Dendritic cell treated with granulocyte-macrophage colony-stimulating factor and Interleukin-4, amounts not matched to agents 40 ng/mL and 50 ng/mL, for 4 days (primary cell): ENCODE measurements at regions not wholly inside any gene's neighbourhood (a gene's known extent, or its start where the extent isn't known, plus 50 kb on each side); places are given as distances from the start of the nearest gene placed in this dataset.

Experiments
- H3K27ac Mint-ChIP-seq: one replicate; pipeline ENCODE4 v1.8.0; 2022; ENCODE audit warnings: mild to moderate bottlenecking, mixed read lengths
- H3K27me3 Mint-ChIP-seq: one replicate; pipeline ENCODE4 v1.8.0; 2022; ENCODE audit warnings: mild to moderate bottlenecking, mixed read lengths
- H3K36me3 Mint-ChIP-seq: one replicate; pipeline ENCODE4 v1.8.0; 2022; ENCODE audit warnings: low read depth, mixed read lengths
- H3K4me1 Mint-ChIP-seq: one replicate; pipeline ENCODE4 v1.8.0; 2022; ENCODE audit warnings: low read depth, mixed read lengths
- H3K4me3 Mint-ChIP-seq: one replicate; pipeline ENCODE4 v1.8.0; 2022; ENCODE audit warnings: mild to moderate bottlenecking, moderate library complexity, mixed read lengths
- H3K9me3 Mint-ChIP-seq: one replicate; pipeline ENCODE4 v1.8.0; 2022; ENCODE audit warnings: mixed read lengths
- intact Hi-C: fragments of 100-400 bp; cut with micrococcal nuclease; formaldehyde crosslinking; loops from one replicate; pipeline ENCODE4 v1.15.0; 2022

- Mint-ChIP-seq H3K36me3 (no peaks in the 10 kb centered on the region), H3K4me1 (no peaks in the 10 kb centered on the region), H3K4me3 (no peak overlapping the region), H3K27me3 (no peaks in the 10 kb centered on the region), H3K9me3 (no peaks in the 10 kb centered on the region), H3K27ac (no peak overlapping the region)
- intact Hi-C loops: no loop called here
Measured at GRCh38 chr12:58295268-58295667, 353.9 kb downstream of the ATP23 start.

DNA sequence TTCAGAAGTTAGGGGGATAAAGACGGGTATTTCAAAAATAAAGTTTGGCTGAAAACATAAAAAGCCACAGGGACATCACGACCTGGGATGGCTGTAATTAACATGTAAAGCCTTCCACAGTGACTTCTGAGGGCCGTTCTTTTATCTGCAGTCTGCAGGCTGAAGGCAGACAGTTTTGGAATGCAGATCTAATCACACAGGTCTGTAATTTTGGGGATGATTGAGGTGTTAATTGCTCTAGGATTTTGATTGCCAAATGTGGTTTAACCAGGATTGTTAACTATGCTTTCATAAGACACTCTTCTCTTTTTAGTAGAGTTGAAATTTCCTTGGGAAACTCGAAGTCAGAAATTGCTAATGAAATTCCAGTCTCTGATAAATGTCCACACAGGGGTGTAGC is 355.5 kb downstream of the ATP23 start:
- no peak overlapping the region for H3K27ac Mint-ChIP-seq
- H3K4me3 Mint-ChIP-seq: no peak overlapping the region
- intact Hi-C loops: no loop called here
- H3K36me3 Mint-ChIP-seq: no peaks in the 10 kb centered on the region
- no peaks in the 10 kb centered on the region for H3K27me3 Mint-ChIP-seq
- no peaks in the 10 kb centered on the region for H3K4me1 Mint-ChIP-seq
- H3K9me3 Mint-ChIP-seq: no peaks in the 10 kb centered on the region

- H3K27me3 Mint-ChIP-seq: no peaks in the 10 kb centered on the region
- intact Hi-C loops: no loop called here
- no peaks in the 10 kb centered on the region for H3K36me3 Mint-ChIP-seq
- H3K27ac Mint-ChIP-seq: no peak overlapping the region
- H3K4me3 Mint-ChIP-seq: no peak overlapping the region
- no peaks in the 10 kb centered on the region for H3K9me3 Mint-ChIP-seq
- H3K4me1 Mint-ChIP-seq: no peaks in the 10 kb centered on the region
Measured at GRCh38 chr12:58298803-58299202, 357.4 kb downstream of the ATP23 start.

GRCh38 chr12:58299371-58299770 is 358.0 kb downstream of the ATP23 start:
- Mint-ChIP-seq H3K36me3 (no peaks in the 10 kb centered on the region), H3K27ac (no peak overlapping the region), H3K27me3 (no peaks in the 10 kb centered on the region), H3K9me3 (no peaks in the 10 kb centered on the region), H3K4me1 (no peaks in the 10 kb centered on the region), H3K4me3 (no peak overlapping the region)
- intact Hi-C loops: no loop called here

GRCh38 chr12:58301038-58301729 is 359.8 kb downstream of the ATP23 start:
- Mint-ChIP-seq H3K4me1 (no peaks in the 10 kb centered on the region), H3K27ac (no peak overlapping the region), H3K9me3 (no peaks in the 10 kb centered on the region), H3K36me3 (no peaks in the 10 kb centered on the region), H3K4me3 (no peak overlapping the region), H3K27me3 (no peaks in the 10 kb centered on the region)
- intact Hi-C loops: no loop called here

DNA sequence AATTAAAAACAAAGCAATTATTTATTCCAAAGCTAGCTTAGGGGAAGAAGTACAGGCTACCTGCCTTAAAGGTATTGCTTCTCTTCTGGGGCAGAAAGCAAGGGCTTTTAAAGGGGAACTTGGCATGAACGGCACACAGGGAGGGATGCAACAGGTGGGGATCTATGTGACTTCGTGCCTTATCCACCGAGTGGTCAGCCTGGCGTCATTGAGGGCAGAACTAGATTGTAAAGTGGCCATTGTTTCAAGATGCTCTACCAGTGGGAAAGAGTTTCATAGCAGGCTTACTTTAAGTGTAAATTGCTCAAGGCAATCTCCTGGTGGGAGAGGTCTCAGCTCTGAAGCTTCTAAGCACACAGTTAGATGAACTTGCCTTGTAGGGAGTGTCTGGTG is 360.4 kb downstream of the ATP23 start:
- intact Hi-C loops: no loop called here
- no peak overlapping the region for H3K4me3 Mint-ChIP-seq
- H3K9me3 Mint-ChIP-seq: no peaks in the 10 kb centered on the region
- no peaks in the 10 kb centered on the region for H3K27me3 Mint-ChIP-seq
- no peaks in the 10 kb centered on the region for H3K36me3 Mint-ChIP-seq
- H3K4me1 Mint-ChIP-seq: no peaks in the 10 kb centered on the region
- no peak overlapping the region for H3K27ac Mint-ChIP-seq

- H3K4me1 Mint-ChIP-seq: no peaks in the 10 kb centered on the region
- H3K27me3 Mint-ChIP-seq: no peaks in the 10 kb centered on the region
- no peaks in the 10 kb centered on the region for H3K36me3 Mint-ChIP-seq
- intact Hi-C loops: no loop called here
- no peaks in the 10 kb centered on the region for H3K9me3 Mint-ChIP-seq
- no peak overlapping the region for H3K4me3 Mint-ChIP-seq
- no peak overlapping the region for H3K27ac Mint-ChIP-seq
Measured at GRCh38 chr12:58302487-58303011, 361.2 kb downstream of the ATP23 start.

GRCh38 chr12:58306266-58307000 is 365.1 kb downstream of the ATP23 start:
- H3K27me3 Mint-ChIP-seq: no peaks in the 10 kb centered on the region
- H3K9me3 Mint-ChIP-seq: peaks cover under 1% of the 10 kb centered on the region
- intact Hi-C loops: no loop called here
- no peaks in the 10 kb centered on the region for H3K4me1 Mint-ChIP-seq
- H3K27ac Mint-ChIP-seq: no peak overlapping the region
- no peak overlapping the region for H3K4me3 Mint-ChIP-seq
- H3K36me3 Mint-ChIP-seq: no peaks in the 10 kb centered on the region

DNA sequence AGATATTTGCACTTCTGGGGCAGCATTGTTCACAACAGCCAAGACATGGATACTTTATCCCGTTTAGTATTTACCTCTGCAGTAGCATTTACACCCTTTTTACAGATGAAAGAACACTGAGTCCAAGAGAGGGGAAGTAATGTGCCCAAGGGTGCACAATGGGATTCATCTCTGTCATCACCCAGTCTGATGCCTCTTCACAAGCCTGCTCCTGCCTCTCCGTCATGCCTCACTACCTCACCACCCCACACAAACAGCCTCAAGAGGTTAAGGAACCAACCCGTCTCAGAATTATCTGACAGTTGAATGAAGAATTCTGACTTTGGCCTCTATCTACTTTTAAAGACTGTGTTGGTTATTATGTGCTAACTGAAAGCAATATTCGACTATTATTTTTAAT is 368.4 kb downstream of the ATP23 start:
- Mint-ChIP-seq H3K4me3 (no peak overlapping the region), H3K27me3 (no peaks in the 10 kb centered on the region), H3K9me3 (peaks cover 8% of the 10 kb centered on the region), H3K27ac (no peak overlapping the region), H3K4me1 (no peaks in the 10 kb centered on the region), H3K36me3 (no peaks in the 10 kb centered on the region)
- intact Hi-C loops: no loop called here

DNA sequence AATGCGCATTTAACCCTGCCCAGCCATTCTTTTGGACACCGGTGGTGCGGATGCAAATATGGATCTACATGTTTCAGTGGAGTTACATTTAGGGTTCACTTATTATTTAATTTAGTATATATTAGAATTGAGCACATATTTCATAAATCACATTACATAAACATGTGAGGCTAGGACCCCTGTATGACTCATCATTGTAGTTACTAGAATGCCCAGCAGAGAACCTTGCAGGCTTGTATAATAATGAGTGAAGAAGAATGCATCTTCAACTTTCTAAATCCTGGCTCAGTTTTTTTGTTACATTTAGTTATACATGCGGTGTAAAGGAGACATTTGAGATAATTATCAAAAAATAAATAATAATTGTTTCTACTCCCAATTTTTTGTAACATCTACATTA is 369.0 kb downstream of the ATP23 start:
- no peaks in the 10 kb centered on the region for H3K27me3 Mint-ChIP-seq
- peaks cover 8% of the 10 kb centered on the region for H3K9me3 Mint-ChIP-seq
- H3K36me3 Mint-ChIP-seq: no peaks in the 10 kb centered on the region
- H3K4me3 Mint-ChIP-seq: no peak overlapping the region
- intact Hi-C loops: no loop called here
- no peak overlapping the region for H3K27ac Mint-ChIP-seq
- H3K4me1 Mint-ChIP-seq: no peaks in the 10 kb centered on the region

DNA sequence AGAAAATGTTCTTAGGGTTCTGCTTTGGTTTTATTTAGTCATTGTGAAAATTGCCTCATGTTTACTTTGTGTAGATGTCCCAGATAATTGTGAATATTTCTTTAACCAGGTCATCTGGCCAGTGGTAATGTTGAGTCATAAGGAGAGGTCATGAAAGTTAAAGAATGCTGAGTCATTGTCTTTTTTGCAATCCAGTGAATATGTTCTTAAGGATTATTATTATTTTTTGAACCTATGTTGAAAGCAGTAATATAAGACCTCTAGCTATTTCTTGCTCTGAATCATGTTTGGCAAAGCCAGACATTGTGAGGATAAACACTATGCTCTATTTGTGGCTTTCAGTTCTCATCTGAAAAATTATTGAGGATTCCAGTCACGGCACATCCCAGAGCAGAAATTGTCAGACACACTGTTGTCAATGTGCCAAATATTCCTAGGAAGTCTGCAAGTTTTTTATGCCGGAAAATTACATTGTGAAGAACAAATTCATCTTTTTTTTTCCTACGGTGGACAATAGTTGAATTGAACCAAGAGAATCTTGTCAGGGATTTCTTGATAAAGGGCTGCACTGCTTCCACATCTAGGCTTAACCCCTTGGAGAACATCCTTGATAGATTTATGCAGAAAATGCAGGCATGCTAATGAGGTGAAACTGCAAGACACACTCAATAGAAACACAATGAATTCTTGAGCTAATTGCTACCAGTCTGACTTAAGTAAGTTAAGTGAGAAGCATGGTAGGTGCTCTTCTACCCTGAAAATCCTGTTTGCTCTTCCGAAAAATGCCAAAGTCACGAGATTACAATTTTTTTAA is 369.6 kb downstream of the ATP23 start:
- intact Hi-C loops: no loop called here
- Mint-ChIP-seq H3K36me3 (no peaks in the 10 kb centered on the region), H3K4me3 (no peak overlapping the region)

GRCh38 chr12:58313091-58313855 is 371.9 kb downstream of the ATP23 start:
- Mint-ChIP-seq H3K9me3 (peaks cover 17% of the 10 kb centered on the region), H3K27ac (no peak overlapping the region), H3K4me1 (no peaks in the 10 kb centered on the region), H3K4me3 (no peak overlapping the region), H3K36me3 (no peaks in the 10 kb centered on the region), H3K27me3 (no peaks in the 10 kb centered on the region)
- intact Hi-C loops: no loop called here

More for the DNA sequence above, 369.6 kb downstream of the ATP23 start:
- Mint-ChIP-seq H3K27me3 (no peaks in the 10 kb centered on the region), H3K27ac (no peak overlapping the region), H3K4me1 (no peaks in the 10 kb centered on the region), H3K9me3 (peaks cover 8% of the 10 kb centered on the region)

DNA sequence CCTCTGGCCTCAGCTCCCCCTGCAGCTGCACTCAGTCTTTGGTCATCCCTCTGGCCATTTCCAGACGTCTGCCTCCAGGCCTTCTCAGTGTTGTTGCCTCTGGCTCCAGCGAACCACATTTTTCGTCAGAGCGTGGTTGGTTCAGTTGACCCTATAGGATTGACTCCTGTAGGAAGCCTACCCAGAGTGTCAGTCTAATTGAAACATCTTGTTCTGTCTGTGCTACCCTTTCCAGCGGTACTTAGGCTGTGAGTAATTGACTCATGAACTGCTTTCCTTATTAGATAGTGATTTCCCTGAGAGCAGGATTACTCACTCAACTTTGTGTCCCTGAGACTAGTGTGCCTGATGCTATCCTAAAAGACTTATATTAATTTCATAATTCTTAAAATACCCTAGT is 373.2 kb downstream of the ATP23 start:
- Mint-ChIP-seq H3K36me3 (no peaks in the 10 kb centered on the region), H3K9me3 (peaks cover 27% of the 10 kb centered on the region), H3K27ac (no peak overlapping the region), H3K27me3 (no peaks in the 10 kb centered on the region), H3K4me3 (no peak overlapping the region), H3K4me1 (no peaks in the 10 kb centered on the region)
- intact Hi-C loops: no loop called here
